ENCODE measurements at regions not wholly inside any gene's neighbourhood (a gene's known extent, or its start where the extent isn't known, plus 50 kb on each side); places are given as distances from the start of the nearest gene placed in this dataset.

GRCh38 chr12:87383680-87384079 lies 645.5 kb downstream of the C12orf50 start:
- no peak for TF ChIP-seq EZH2 (IDR thresholded peaks at IDR 0.05; ENCODE audit: low read length)
- TF ChIP-seq CTCF (optimal IDR thresholded peaks at IDR 0.05 in 1 of 3, IDR thresholded peaks at IDR 0.05 in 1 of 3, conservative IDR thresholded peaks at IDR 0.05 in 1 of 3; ENCODE audit: extremely low read depth in 1 of 3, insufficient read depth in 2 of 3, low read length in 3 of 3) = no peak

Data from keratinocyte (primary cell).